Testis (tissue), 2 donors: ENCODE measurements at regions not wholly inside any gene's neighbourhood (a gene's known extent, or its start where the extent isn't known, plus 50 kb on each side); places are given as distances from the start of the nearest gene placed in this dataset.

Experiments used
- POLR2A ChIP-seq: fragments of 450-650 bp; IDR thresholded peaks from one replicate; pipeline ENCODE4 v1.6.1; 2017; ENCODE audit warnings: antibody characterized with exemption, mild to moderate bottlenecking, moderate library complexity
- TF ChIP-seq, protein P1 (sequence below), 3 experiments: fragments of 450-650 bp in 2 of 3; fragments of 200-600 bp in 1 of 3; sonication (generic) in 1 of 3; IDR thresholded peaks; one replicate each; pipeline ENCODE4 v1.5.1; 2016 to 2019; ENCODE audit warnings: antibody characterized with exemption in 3 of 3, mild to moderate bottlenecking in 2 of 3, moderate library complexity in 1 of 3

DNA sequence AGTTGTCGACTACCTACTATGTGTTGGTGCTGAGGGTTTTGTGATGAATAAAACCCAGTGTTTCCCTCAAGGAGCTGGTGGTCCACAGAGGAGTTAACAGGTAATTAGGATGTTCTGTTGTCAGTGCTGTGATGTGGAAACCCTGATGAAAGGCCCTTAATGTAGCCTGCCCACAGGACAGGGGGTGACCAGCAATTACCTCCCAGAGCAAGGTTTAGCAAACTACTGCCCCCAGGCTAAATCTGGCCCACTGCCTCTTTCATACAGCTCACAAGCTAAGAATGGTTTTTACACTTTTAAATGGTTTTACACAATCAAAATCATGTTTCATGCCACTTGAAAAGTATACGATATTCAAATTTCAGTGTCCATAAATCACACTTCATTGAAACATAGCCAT, 536.2 kb downstream of the MIAT start:
- TF ChIP-seq, protein P1, sequence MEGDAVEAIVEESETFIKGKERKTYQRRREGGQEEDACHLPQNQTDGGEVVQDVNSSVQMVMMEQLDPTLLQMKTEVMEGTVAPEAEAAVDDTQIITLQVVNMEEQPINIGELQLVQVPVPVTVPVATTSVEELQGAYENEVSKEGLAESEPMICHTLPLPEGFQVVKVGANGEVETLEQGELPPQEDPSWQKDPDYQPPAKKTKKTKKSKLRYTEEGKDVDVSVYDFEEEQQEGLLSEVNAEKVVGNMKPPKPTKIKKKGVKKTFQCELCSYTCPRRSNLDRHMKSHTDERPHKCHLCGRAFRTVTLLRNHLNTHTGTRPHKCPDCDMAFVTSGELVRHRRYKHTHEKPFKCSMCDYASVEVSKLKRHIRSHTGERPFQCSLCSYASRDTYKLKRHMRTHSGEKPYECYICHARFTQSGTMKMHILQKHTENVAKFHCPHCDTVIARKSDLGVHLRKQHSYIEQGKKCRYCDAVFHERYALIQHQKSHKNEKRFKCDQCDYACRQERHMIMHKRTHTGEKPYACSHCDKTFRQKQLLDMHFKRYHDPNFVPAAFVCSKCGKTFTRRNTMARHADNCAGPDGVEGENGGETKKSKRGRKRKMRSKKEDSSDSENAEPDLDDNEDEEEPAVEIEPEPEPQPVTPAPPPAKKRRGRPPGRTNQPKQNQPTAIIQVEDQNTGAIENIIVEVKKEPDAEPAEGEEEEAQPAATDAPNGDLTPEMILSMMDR (IDR thresholded peaks at IDR 0.05): no peak
- TF ChIP-seq POLR2A: no peak
